IMR-90 (cell line): ENCODE measurements at regions not wholly inside any gene's neighbourhood (a gene's known extent, or its start where the extent isn't known, plus 50 kb on each side); places are given as distances from the start of the nearest gene placed in this dataset.
"Not testable (repeated sequence)": the region's sequence is repeated elsewhere in the genome, so short reads cannot be mapped to it uniquely, and the experiment has no call there.

Experiments used
- ATAC-seq: fragments of 200-7000 bp; cut with Tn5 transposase; 2 replicates; pipeline ENCODE4 v1.9.1; 2020; ENCODE audit warnings: low read depth, mild to moderate bottlenecking, moderate library complexity
- BruUV-seq: library from RNA; stranded (reverse); fragments of 400-500 nt; replicated peaks from 2 replicates; lab custom pipeline; 2021; lab: Mats Ljungman, UMichigan
- CTCF ChIA-PET: fragments of 300-600 bp; formaldehyde crosslinking; extraction: SDS; loops from one replicate; lab custom pipeline; 2021; ENCODE audit warnings: antibody characterized with exemption; lab: Yijun Ruan, JAX
- POLR2A ChIA-PET: fragments of 300-600 bp; sonication (Branson Sonifier 250); formaldehyde crosslinking; loops from one replicate; lab custom pipeline; 2022; ENCODE audit warnings: antibody characterized with exemption; ENCODE audit not compliant: unreplicated experiment; lab: Charles Lee
- DNase-seq: peaks from one replicate; pipeline ENCODE4 v3.0.0; 2013
- H2AFZ ChIP-seq: replicated peaks from 2 replicates; pipeline ENCODE3; 2013; ENCODE audit warnings: low read length, mild to moderate bottlenecking; ENCODE audit not compliant: poor library complexity
- H2AK5ac ChIP-seq: 2 replicates; pipeline ENCODE4 v1.6.1; 2013; ENCODE audit warnings: low read depth, low read length, inconsistent platforms
- H2AK9ac ChIP-seq: replicated peaks from 2 replicates; pipeline ENCODE3; 2013; ENCODE audit warnings: mild to moderate bottlenecking, low read depth, low read length, moderate library complexity; ENCODE audit not compliant: poor library complexity
- H2BK120ac ChIP-seq: 2 replicates; pipeline ENCODE4 v1.6.1; 2013; ENCODE audit warnings: low read depth, low read length, inconsistent platforms
- H2BK15ac ChIP-seq: 3 replicates; pipeline ENCODE4 v1.6.1; 2013; ENCODE audit warnings: low read depth, low read length, inconsistent platforms
- H2BK20ac ChIP-seq: 2 replicates; pipeline ENCODE4 v1.6.1; 2013; ENCODE audit warnings: low read depth, mild to moderate bottlenecking, inconsistent platforms, low read length, moderate library complexity
- H2BK5ac ChIP-seq: 2 replicates; pipeline ENCODE4 v1.6.1; 2013; ENCODE audit warnings: mild to moderate bottlenecking, low read depth, low read length, inconsistent platforms; ENCODE audit not compliant: poor library complexity, severe bottlenecking
- H3K14ac ChIP-seq: replicated peaks from 2 replicates; pipeline ENCODE4 v1.6.1; 2013; ENCODE audit warnings: low read depth, low read length, inconsistent platforms
- H3K18ac ChIP-seq: 2 replicates; pipeline ENCODE4 v1.6.1; 2013; ENCODE audit warnings: low read depth, low read length, control low read depth
- H3K23ac ChIP-seq: 2 replicates; pipeline ENCODE4 v1.6.1; 2013; ENCODE audit warnings: low read depth, low read length, inconsistent platforms
- H3K27ac ChIP-seq: 2 replicates; pipeline ENCODE4 v1.5.1; 2013; ENCODE audit warnings: mild to moderate bottlenecking, control low read depth, low read length; ENCODE audit not compliant: insufficient read depth
- H3K27me3 ChIP-seq: 2 replicates; pipeline ENCODE4 v1.6.1; 2013; ENCODE audit warnings: low read length; ENCODE audit not compliant: control insufficient read depth, insufficient read depth
- H3K36me3 ChIP-seq: 2 replicates; pipeline ENCODE4 v1.6.1; 2013; ENCODE audit warnings: low read length, mixed read lengths; ENCODE audit not compliant: control insufficient read depth, insufficient read depth
- H3K4ac ChIP-seq: 2 replicates; pipeline ENCODE4 v1.6.1; 2013; ENCODE audit warnings: low read depth, low read length, inconsistent platforms
- H3K4me1 ChIP-seq: 2 replicates; pipeline ENCODE4 v1.6.1; 2013; ENCODE audit warnings: low read length, mixed read lengths; ENCODE audit not compliant: control insufficient read depth, insufficient read depth
- H3K4me2 ChIP-seq: 2 replicates; pipeline ENCODE4 v1.6.1; 2013; ENCODE audit warnings: low read depth, mild to moderate bottlenecking, control low read depth, low read length, moderate library complexity
- H3K4me3 ChIP-seq: 2 replicates; pipeline ENCODE4 v1.5.1; 2013; ENCODE audit warnings: low read depth, mild to moderate bottlenecking, control low read depth, low read length, moderate library complexity; ENCODE audit not compliant: insufficient read depth
- H3K56ac ChIP-seq: 2 replicates; pipeline ENCODE4 v1.6.1; 2013; ENCODE audit warnings: low read length, inconsistent platforms; ENCODE audit not compliant: insufficient read depth; ENCODE audit errors: extremely low read depth
- H3K79me1 ChIP-seq, 2 experiments: 2 replicates each; pipeline ENCODE4 v1.6.1; 2013; ENCODE audit warnings: low read length in 2 of 2, inconsistent platforms in 1 of 2, low read depth in 1 of 2
- H3K9ac ChIP-seq: 2 replicates; pipeline ENCODE4 v1.6.1; 2013; ENCODE audit warnings: low read depth, low read length, control low read depth
- H3K9me1 ChIP-seq: 2 replicates; pipeline ENCODE4 v1.6.1; 2013; ENCODE audit warnings: low read length, inconsistent platforms; ENCODE audit not compliant: insufficient read depth
- H3K9me3 ChIP-seq: 2 replicates; pipeline ENCODE4 v1.6.1; 2013; ENCODE audit warnings: low read length; ENCODE audit not compliant: control insufficient read depth, insufficient read depth
- H4K20me1 ChIP-seq: 2 replicates; pipeline ENCODE4 v1.6.1; 2013; ENCODE audit warnings: low read length, inconsistent platforms; ENCODE audit not compliant: insufficient read depth
- H4K5ac ChIP-seq: 2 replicates; pipeline ENCODE4 v1.6.1; 2013; ENCODE audit warnings: mild to moderate bottlenecking, low read depth, low read length, control low read depth
- H4K8ac ChIP-seq, 2 experiments: 2 replicates each; pipeline ENCODE4 v1.6.1; 2013; ENCODE audit warnings: low read depth in 2 of 2, low read length in 2 of 2, control low read depth in 1 of 2, inconsistent platforms in 1 of 2
- H4K91ac ChIP-seq: 2 replicates; pipeline ENCODE4 v1.6.1; 2013; ENCODE audit warnings: low read depth, low read length, inconsistent platforms; ENCODE audit not compliant: insufficient read depth
- USF2 ChIP-seq: fragments of 150-350 bp; IDR thresholded peaks from 2 replicates; pipeline ENCODE4 v1.6.1; 2017; ENCODE audit warnings: mild to moderate bottlenecking, antibody characterized with exemption, low read length, low read depth
- WGBS, 2 experiments: methylation state at CpG; one replicate each; pipeline versions ENCODE4 v1.1.5 to v1.1.7; 2013; ENCODE audit warnings: missing lambda C conversion rate in 2 of 2; ENCODE audit not compliant: insufficient read length in 1 of 2; ENCODE audit errors: extremely low coverage in 2 of 2; 5-methylcytosine and 5-hydroxymethylcytosine counted together
- dilution Hi-C: fragments of 300-500 bp; cut with HindIII; formaldehyde crosslinking; loops from one replicate; pipeline ENCODE4 v1.14.3; 2018; ENCODE audit warnings: low sequenced_read_pairs; ENCODE audit not compliant: unreplicated experiment
- in situ Hi-C: fragments of 300-500 bp; cut with MboI; formaldehyde crosslinking; loops from 3 replicates; pipeline ENCODE4 v1.14.3; 2019; ENCODE audit warnings: low sequenced_read_pairs, inconsistent platforms, mixed read lengths
- intact Hi-C: fragments of 100-400 bp; cut with micrococcal nuclease; formaldehyde crosslinking; loops from 2 replicates; pipeline ENCODE4 v1.10.0; 2022

GRCh38 chr5:143588933-143589662, 185.6 kb upstream of the NR3C1 start (continued):
- TF ChIP-seq USF2: no peak

- H3K23ac ChIP-seq, CTCF ChIA-PET, POLR2A ChIA-PET: not testable (repeated sequence)
Measured at GRCh38 chr5:143588121-143588520, 184.6 kb upstream of the NR3C1 start.

More at GRCh38 chr5:143588121-143588520, 184.6 kb upstream of the NR3C1 start:
- WGBS, 2 experiments: no CpG with 5 or more reads among the region's 3 CpGs
- H3K4me2 ChIP-seq, H3K27ac ChIP-seq, H4K8ac ChIP-seq, intact Hi-C loops, H2AK5ac ChIP-seq, H3K9me3 ChIP-seq, H3K4me3 ChIP-seq, in situ Hi-C loops, DNase-seq, H3K4ac ChIP-seq, H3K9me1 ChIP-seq, dilution Hi-C loops, H3K56ac ChIP-seq, H3K4me1 ChIP-seq, H2BK5ac ChIP-seq, H2AK9ac ChIP-seq, ATAC-seq, H3K18ac ChIP-seq, H3K9ac ChIP-seq, H4K5ac ChIP-seq, H4K91ac ChIP-seq, H3K79me1 ChIP-seq, H2BK15ac ChIP-seq, H3K14ac ChIP-seq, H3K36me3 ChIP-seq, H2AFZ ChIP-seq, H3K27me3 ChIP-seq, H2BK20ac ChIP-seq, BruUV-seq, H2BK120ac ChIP-seq, H4K20me1 ChIP-seq: not testable (repeated sequence)
